ENCODE measurements at regions not wholly inside any gene's neighbourhood (a gene's known extent, or its start where the extent isn't known, plus 50 kb on each side); places are given as distances from the start of the nearest gene placed in this dataset.

GRCh38 chr20:50368386-50368785, 141.8 kb upstream of the PTPN1 start:
- TF ChIP-seq FOS (IDR thresholded peaks at IDR 0.05; ENCODE audit: borderline replicate concordance, insufficient read depth, low read length) (no peak), MYC (IDR thresholded peaks at IDR 0.05; ENCODE audit: low read depth, low read length) (no peak), JUN (IDR thresholded peaks at IDR 0.05; ENCODE audit: borderline replicate concordance, insufficient read depth, insufficient read length, low read depth) (no peak), GATA2 (IDR thresholded peaks at IDR 0.05; ENCODE audit: insufficient read depth, insufficient read length, low read depth, low read length) (no peak)
- H2AFZ ChIP-seq (ENCODE audit: low read depth, low read length): no peak overlapping the region
- H3K9me1 ChIP-seq (replicated peaks; ENCODE audit: control insufficient read depth, extremely low read depth, insufficient read depth, low read length): no peaks in the 10 kb centered on the region
- H3K4me3 ChIP-seq (replicated peaks in 1 of 3; ENCODE audit: insufficient read depth in 1 of 3, low read depth in 1 of 3, low read length in 3 of 3): no peak overlapping the region
- ChIA-PET CTCF (interaction anchor here (0.8 kb wide), 1 partner anchor 65 kb away, joined by 3 read pairs; no protein-coding TSS in a partner anchor), POLR2A (no interaction called here)
- no peak overlapping the region for H3K27ac ChIP-seq (ENCODE audit: insufficient read depth, low read depth, low read length)
- dilution Hi-C loops (cut with MboI; ENCODE audit: extremely low pct_ligation_motif_present, low sequenced_read_pairs) (no loop called here), intact Hi-C loops (cut with micrococcal nuclease) (no loop called here)
- DNase-seq (ENCODE audit: low read depth, low spot score) (no peak), FAIRE-seq (no peak)
- H3K4me1 ChIP-seq (ENCODE audit: control insufficient read depth, extremely low read depth, insufficient read depth, low read length): peaks cover 5% of the 10 kb centered on the region
- H3K9me3 ChIP-seq (replicated peaks; ENCODE audit: control insufficient read depth, insufficient read depth, low read length): no peaks in the 10 kb centered on the region
- no peak overlapping the region for H3K9ac ChIP-seq (replicated peaks; ENCODE audit: extremely low read depth, insufficient read depth, low read length)
- no peaks in the 10 kb centered on the region for H3K79me2 ChIP-seq (ENCODE audit: control insufficient read depth, insufficient read depth, low read length)
- no peaks in the 10 kb centered on the region for H3K36me3 ChIP-seq (ENCODE audit: control insufficient read depth in 2 of 2, extremely low read depth in 1 of 2, insufficient read depth in 2 of 2, low read length in 2 of 2)
- H3K27me3 ChIP-seq (ENCODE audit: control insufficient read depth in 2 of 2, insufficient read depth in 2 of 2, low read length in 2 of 2): peaks cover 26 to 27% of the 10 kb centered on the region in 2 experiments
- no peaks in the 10 kb centered on the region for H4K20me1 ChIP-seq (replicated peaks; ENCODE audit: control insufficient read depth, extremely low read depth, insufficient read depth, low read length)
- BruUV-seq (replicated peaks): no TSS peak
- H3K4me2 ChIP-seq (ENCODE audit: insufficient read depth, low read length): no peak overlapping the region

DNA sequence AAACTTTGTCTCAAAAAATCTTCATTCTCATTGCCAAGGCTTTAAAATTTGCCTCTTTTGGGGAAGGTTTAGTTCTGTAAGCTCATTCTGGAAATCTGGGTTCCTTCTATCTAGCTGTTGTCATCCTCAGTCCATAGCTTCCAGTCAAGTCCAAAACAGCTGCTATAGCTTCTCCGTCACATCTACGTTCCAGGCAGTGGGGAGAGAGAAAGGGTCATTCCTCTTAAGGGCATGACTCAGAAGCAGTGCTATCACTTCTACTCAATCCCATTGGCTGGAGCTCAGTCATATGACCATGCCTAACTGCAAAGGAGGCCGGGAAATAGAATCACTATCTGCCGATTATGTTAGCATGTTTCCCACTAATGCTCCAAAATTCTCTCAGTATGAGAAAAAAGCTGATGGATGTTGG, 141.4 kb upstream of the PTPN1 start:
- no peak overlapping the region for H3K4me3 ChIP-seq (replicated peaks in 1 of 3; ENCODE audit: insufficient read depth in 1 of 3, low read depth in 1 of 3, low read length in 3 of 3)
- CTCF ChIA-PET: interaction anchor here (0.8 kb wide), 1 partner anchor 64 kb away, joined by 3 read pairs; no protein-coding TSS in a partner anchor
- H3K79me2 ChIP-seq (ENCODE audit: control insufficient read depth, insufficient read depth, low read length): no peaks in the 10 kb centered on the region
- TF ChIP-seq GATA2 (IDR thresholded peaks at IDR 0.05; ENCODE audit: insufficient read depth, insufficient read length, low read depth, low read length): no peak
- no peak for TF ChIP-seq POLR2AphosphoS5 (IDR thresholded peaks at IDR 0.05; ENCODE audit: insufficient read depth, low read depth, low read length)
- TF ChIP-seq POLR2A (IDR thresholded peaks at IDR 0.05; ENCODE audit: low read depth, low read length): no peak
- TF ChIP-seq MYC (IDR thresholded peaks at IDR 0.05; ENCODE audit: low read depth, low read length): no peak
- TF ChIP-seq, protein P1, sequence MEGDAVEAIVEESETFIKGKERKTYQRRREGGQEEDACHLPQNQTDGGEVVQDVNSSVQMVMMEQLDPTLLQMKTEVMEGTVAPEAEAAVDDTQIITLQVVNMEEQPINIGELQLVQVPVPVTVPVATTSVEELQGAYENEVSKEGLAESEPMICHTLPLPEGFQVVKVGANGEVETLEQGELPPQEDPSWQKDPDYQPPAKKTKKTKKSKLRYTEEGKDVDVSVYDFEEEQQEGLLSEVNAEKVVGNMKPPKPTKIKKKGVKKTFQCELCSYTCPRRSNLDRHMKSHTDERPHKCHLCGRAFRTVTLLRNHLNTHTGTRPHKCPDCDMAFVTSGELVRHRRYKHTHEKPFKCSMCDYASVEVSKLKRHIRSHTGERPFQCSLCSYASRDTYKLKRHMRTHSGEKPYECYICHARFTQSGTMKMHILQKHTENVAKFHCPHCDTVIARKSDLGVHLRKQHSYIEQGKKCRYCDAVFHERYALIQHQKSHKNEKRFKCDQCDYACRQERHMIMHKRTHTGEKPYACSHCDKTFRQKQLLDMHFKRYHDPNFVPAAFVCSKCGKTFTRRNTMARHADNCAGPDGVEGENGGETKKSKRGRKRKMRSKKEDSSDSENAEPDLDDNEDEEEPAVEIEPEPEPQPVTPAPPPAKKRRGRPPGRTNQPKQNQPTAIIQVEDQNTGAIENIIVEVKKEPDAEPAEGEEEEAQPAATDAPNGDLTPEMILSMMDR (IDR thresholded peaks at IDR 0.05; ENCODE audit: extremely low read depth in 1 of 2, insufficient read depth in 1 of 2, low read depth in 1 of 2, low read length in 2 of 2): no peak
- no peak for TF ChIP-seq JUN (IDR thresholded peaks at IDR 0.05; ENCODE audit: borderline replicate concordance, insufficient read depth, insufficient read length, low read depth)
- no peak for TF ChIP-seq EZH2 (IDR thresholded peaks at IDR 0.05; ENCODE audit: borderline replicate concordance, low read depth, low read length, severe bottlenecking)
- no peak for TF ChIP-seq FOS (IDR thresholded peaks at IDR 0.05; ENCODE audit: borderline replicate concordance, insufficient read depth, low read length)
- no peak for TF ChIP-seq MAX (IDR thresholded peaks at IDR 0.05; ENCODE audit: insufficient read depth, insufficient read length)
- H3K9me3 ChIP-seq (replicated peaks; ENCODE audit: control insufficient read depth, insufficient read depth, low read length): no peaks in the 10 kb centered on the region
- no peaks in the 10 kb centered on the region for H3K9me1 ChIP-seq (replicated peaks; ENCODE audit: control insufficient read depth, extremely low read depth, insufficient read depth, low read length)
- no TSS peak for BruUV-seq (replicated peaks)
- H4K20me1 ChIP-seq (replicated peaks; ENCODE audit: control insufficient read depth, extremely low read depth, insufficient read depth, low read length): no peaks in the 10 kb centered on the region
- no peak overlapping the region for H2AFZ ChIP-seq (ENCODE audit: low read depth, low read length)
- H3K36me3 ChIP-seq (ENCODE audit: control insufficient read depth in 2 of 2, extremely low read depth in 1 of 2, insufficient read depth in 2 of 2, low read length in 2 of 2): no peaks in the 10 kb centered on the region
- H3K27ac ChIP-seq (ENCODE audit: insufficient read depth, low read depth, low read length): no peak overlapping the region
- no peak for FAIRE-seq
- DNase-seq (ENCODE audit: low read depth, low spot score): no peak
- dilution Hi-C loops (cut with MboI; ENCODE audit: extremely low pct_ligation_motif_present, low sequenced_read_pairs): no loop called here
- no peak overlapping the region for H3K9ac ChIP-seq (replicated peaks; ENCODE audit: extremely low read depth, insufficient read depth, low read length)
- peaks cover 5% of the 10 kb centered on the region for H3K4me1 ChIP-seq (ENCODE audit: control insufficient read depth, extremely low read depth, insufficient read depth, low read length)
- H3K27me3 ChIP-seq (ENCODE audit: control insufficient read depth in 2 of 2, insufficient read depth in 2 of 2, low read length in 2 of 2): peaks cover 21 to 25% of the 10 kb centered on the region in 2 experiments
- POLR2A ChIA-PET: no interaction called here
- intact Hi-C loops (cut with micrococcal nuclease): no loop called here
- no peak overlapping the region for H3K4me2 ChIP-seq (ENCODE audit: insufficient read depth, low read length)

Data from endothelial cell of umbilical vein (primary cell).